Kidney (tissue), 13 donors: ENCODE measurements at regions not wholly inside any gene's neighbourhood (a gene's known extent, or its start where the extent isn't known, plus 50 kb on each side); places are given as distances from the start of the nearest gene placed in this dataset.

ENCODE experiments used
- DNase-seq, 5 donors: peaks; one replicate each; pipeline ENCODE4 v3.0.0-alpha.2; 2013 to 2020
- FAIRE-seq: peaks from 2 replicates; lab custom pipeline; 2012; peaks lifted over from hg19 to GRCh38; lab: Jason Lieb, UNC
- H3K27ac ChIP-seq, 2 donors: one replicate each; pipeline ENCODE4 v1.7.0; 2013; ENCODE audit warnings: low read depth in 2 of 2, low read length in 2 of 2, inconsistent platforms in 1 of 2
- H3K27me3 ChIP-seq: one replicate; pipeline ENCODE4 v1.7.1; 2013; ENCODE audit warnings: low read length, inconsistent platforms; ENCODE audit not compliant: control insufficient read depth, insufficient read depth
- H3K36me3 ChIP-seq, 3 donors: one replicate each; pipeline versions ENCODE4 v1.7.0 to v1.7.1; 2013; ENCODE audit warnings: low read length in 3 of 3, control low read depth in 1 of 3, inconsistent platforms in 1 of 3; ENCODE audit not compliant: insufficient read depth in 3 of 3, control insufficient read depth in 2 of 3
- H3K4me1 ChIP-seq, 3 donors: one replicate each; pipeline versions ENCODE4 v1.7.0 to v1.7.1; 2013; ENCODE audit warnings: low read length in 3 of 3, inconsistent platforms in 1 of 3, low read depth in 1 of 3; ENCODE audit not compliant: control insufficient read depth in 2 of 3, insufficient read depth in 2 of 3
- H3K4me3 ChIP-seq, 3 donors: one replicate each; pipeline versions ENCODE4 v1.7.0 to v1.8.1; 2013; ENCODE audit warnings: low read length in 3 of 3, control low read depth in 1 of 3, inconsistent platforms in 1 of 3
- H3K9ac ChIP-seq, 3 donors: one replicate each; pipeline versions ENCODE4 v1.7.0 to v1.7.1; 2013; ENCODE audit warnings: low read length in 3 of 3, control low read depth in 1 of 3, inconsistent platforms in 1 of 3
- H3K9me3 ChIP-seq, 3 donors: one replicate each; pipeline versions ENCODE4 v1.7.0 to v1.7.1; 2013; ENCODE audit warnings: low read length in 3 of 3, control low read depth in 1 of 3, inconsistent platforms in 1 of 3; ENCODE audit not compliant: control insufficient read depth in 2 of 3, insufficient read depth in 1 of 3
- intact Hi-C: fragments of 100-400 bp; cut with DNase I; formaldehyde crosslinking; loops from one replicate; pipeline ENCODE4 v1.11.1; 2022
- TF ChIP-seq, protein P1 (sequence below): IDR thresholded peaks from 3 replicates; pipeline ENCODE4 v1.5.1; 2012; ENCODE audit warnings: mild to moderate bottlenecking, moderate library complexity, borderline replicate concordance; ENCODE audit not compliant: insufficient read depth; ENCODE audit errors: extremely low read depth
- donor health status: control.
- donor health status: control.
- donor health status: control.
- donor health status: control.
- donor health status: control.
- donor health status: DM: yes; HTN: yes; CAD: no.
- donor health status: Normal renal cell carcinoma (clear cell type).

DNA sequence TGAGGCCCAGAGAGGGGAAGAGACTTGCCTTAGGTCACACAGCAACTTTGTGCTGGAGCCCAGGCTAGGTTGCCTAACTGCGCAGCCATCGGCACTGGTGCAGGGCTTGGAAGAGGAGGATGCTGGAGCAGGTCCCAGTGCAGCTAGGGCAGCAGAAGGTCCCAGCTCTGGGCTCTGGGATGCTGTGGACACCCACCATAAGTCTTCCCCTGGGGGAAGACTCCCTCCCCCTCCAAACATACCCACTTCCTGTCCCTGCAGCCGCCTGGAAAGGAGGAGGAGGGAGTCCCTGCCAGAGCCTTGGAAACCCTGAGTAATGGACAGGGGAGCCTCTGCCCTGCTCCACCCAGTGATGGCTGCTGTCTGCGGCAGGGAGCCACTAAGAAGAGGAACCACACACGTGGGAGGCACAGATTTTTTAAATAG lies 93.6 kb downstream of the NCR2 start:
- H3K36me3 ChIP-seq, result no peaks in the 10 kb centered on the region
- FAIRE-seq (no peak), DNase-seq (peak in 1 of 5 donors; percentile 90)
- H3K9ac ChIP-seq, result no peak overlapping the region
- peaks cover 10% of the 10 kb centered on the region for H3K27me3 ChIP-seq
- H3K4me1 ChIP-seq, result peaks cover 0 to 7% (median 0%) of the 10 kb centered on the region in 3 donors
- H3K4me3 ChIP-seq, result peak overlapping the region in 1 of 3 donors; percentile 8
- TF ChIP-seq, protein P1, sequence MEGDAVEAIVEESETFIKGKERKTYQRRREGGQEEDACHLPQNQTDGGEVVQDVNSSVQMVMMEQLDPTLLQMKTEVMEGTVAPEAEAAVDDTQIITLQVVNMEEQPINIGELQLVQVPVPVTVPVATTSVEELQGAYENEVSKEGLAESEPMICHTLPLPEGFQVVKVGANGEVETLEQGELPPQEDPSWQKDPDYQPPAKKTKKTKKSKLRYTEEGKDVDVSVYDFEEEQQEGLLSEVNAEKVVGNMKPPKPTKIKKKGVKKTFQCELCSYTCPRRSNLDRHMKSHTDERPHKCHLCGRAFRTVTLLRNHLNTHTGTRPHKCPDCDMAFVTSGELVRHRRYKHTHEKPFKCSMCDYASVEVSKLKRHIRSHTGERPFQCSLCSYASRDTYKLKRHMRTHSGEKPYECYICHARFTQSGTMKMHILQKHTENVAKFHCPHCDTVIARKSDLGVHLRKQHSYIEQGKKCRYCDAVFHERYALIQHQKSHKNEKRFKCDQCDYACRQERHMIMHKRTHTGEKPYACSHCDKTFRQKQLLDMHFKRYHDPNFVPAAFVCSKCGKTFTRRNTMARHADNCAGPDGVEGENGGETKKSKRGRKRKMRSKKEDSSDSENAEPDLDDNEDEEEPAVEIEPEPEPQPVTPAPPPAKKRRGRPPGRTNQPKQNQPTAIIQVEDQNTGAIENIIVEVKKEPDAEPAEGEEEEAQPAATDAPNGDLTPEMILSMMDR, result no peak
- no peak overlapping the region for H3K27ac ChIP-seq
- intact Hi-C loops, result no loop called here
- H3K9me3 ChIP-seq, result no peaks in the 10 kb centered on the region

DNA sequence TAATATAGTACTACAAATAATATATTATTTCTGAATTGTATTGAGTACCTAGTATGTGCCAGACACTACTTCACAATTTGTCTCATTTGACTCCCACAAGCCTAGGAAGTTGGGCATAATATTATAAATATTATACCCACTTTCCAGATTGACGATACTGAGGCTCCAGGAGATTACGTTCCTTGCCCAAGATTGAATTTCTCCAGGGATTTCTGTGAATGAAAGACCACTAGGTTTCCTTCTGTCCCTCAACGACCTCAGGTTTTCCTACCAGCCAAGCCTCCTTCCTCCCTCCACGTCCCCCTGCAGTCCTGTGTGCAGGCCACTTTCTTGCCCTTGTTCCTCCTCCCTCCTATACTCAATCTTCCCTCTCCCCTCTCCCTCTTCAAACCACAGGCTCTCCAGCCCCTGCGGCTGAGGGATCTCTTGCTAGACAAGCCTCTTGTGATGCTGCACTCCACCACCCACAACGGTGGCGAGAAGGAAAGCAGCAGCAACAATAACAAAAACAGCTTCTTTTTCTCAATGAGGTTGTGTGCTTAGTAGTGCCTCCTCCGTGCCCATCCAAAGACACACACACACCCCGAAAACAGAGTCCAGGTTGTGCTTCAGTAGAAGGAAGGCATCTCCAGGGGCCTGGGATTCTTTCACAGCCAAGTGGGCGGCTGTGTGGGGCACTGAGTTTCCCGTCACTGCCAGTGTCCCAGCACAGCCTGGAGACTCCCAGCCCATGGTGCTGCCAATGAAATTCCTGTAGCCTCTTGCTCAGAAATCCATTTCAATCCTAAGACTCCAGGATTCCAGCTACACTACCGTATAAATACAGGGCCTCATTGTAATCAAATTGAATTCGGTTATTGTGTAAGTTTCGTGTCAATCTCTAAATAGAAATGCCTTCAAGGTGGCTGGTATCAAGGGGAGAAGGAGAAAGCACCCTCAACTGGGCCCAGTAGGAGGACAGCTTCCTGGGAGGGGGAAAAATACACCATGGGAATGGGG lies 94.4 kb downstream of the NCR2 start:
- Histone ChIP-seq H3K4me3 (no peak overlapping the region), H3K27me3 (peaks cover 10% of the 10 kb centered on the region), H3K27ac (no peak overlapping the region), H3K36me3 (no peaks in the 10 kb centered on the region), H3K9ac (no peak overlapping the region), H3K9me3 (no peaks in the 10 kb centered on the region), H3K4me1 (peaks cover 0 to 7% (median 0%) of the 10 kb centered on the region in 3 donors)
- TF ChIP-seq, protein P1, result no peak
- no peak for FAIRE-seq
- DNase-seq, result no peak
- intact Hi-C loops, result no loop called here

DNA sequence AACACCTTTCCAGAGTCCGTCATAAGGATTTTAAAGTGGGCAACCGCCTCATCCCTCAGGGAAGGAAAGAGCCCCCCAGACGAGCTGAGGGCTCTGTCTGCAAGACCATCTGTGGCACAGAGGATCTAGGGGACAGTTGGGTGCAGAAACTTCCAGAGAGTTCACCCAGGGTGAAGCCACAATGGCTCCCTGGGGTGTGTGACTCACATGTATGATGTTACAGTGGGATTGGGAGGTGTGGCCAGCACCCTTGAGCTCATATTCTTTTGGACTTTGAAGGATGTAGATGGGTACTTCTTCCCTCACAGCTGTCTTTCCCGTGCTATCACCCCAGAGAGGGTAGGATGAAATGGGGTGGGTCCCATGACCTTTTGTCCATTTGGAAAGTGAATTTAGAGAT lies 95.5 kb downstream of the NCR2 start:
- H3K4me3 ChIP-seq, result no peak overlapping the region
- H3K9me3 ChIP-seq, result no peaks in the 10 kb centered on the region
- intact Hi-C loops, result no loop called here
- peak in 1 of 5 donors; percentile 69 for DNase-seq
- no peak for FAIRE-seq
- peaks cover 10% of the 10 kb centered on the region for H3K27me3 ChIP-seq
- no peaks in the 10 kb centered on the region for H3K36me3 ChIP-seq
- peaks cover 0 to 7% (median 2%) of the 10 kb centered on the region in 3 donors for H3K4me1 ChIP-seq
- TF ChIP-seq, protein P1, result no peak
- no peak overlapping the region for H3K9ac ChIP-seq
- H3K27ac ChIP-seq, result no peak overlapping the region
